Fibroblast of lung (primary cell): ENCODE measurements at regions not wholly inside any gene's neighbourhood (a gene's known extent, or its start where the extent isn't known, plus 50 kb on each side); places are given as distances from the start of the nearest gene placed in this dataset.
A peak's percentile ranks its signal among the peaks of the same experiment; 100 is the strongest.

Source experiments
- DNase-seq, 2 donors: peaks; one replicate each; pipeline versions ENCODE4 v3.0.0 to v3.0.0-alpha.2; 2010; ENCODE audit warnings: low read depth in 2 of 2
- H2AFZ ChIP-seq: 2 replicates; pipeline ENCODE4 v1.5.1; 2012; ENCODE audit warnings: low read length, control low read depth, inconsistent platforms
- H3K27ac ChIP-seq: 2 replicates; pipeline ENCODE4 v1.5.1; 2011; ENCODE audit warnings: low read length, control low read depth; ENCODE audit not compliant: insufficient read depth
- H3K27me3 ChIP-seq: 2 replicates; pipeline ENCODE4 v1.5.1; 2011; ENCODE audit warnings: mild to moderate bottlenecking, low read length; ENCODE audit not compliant: control insufficient read depth, insufficient read depth
- H3K36me3 ChIP-seq: 2 replicates; pipeline ENCODE4 v1.5.1; 2011; ENCODE audit warnings: low read length; ENCODE audit not compliant: control insufficient read depth, insufficient read depth
- H3K4me1 ChIP-seq: 2 replicates; pipeline ENCODE4 v1.5.1; 2011; ENCODE audit warnings: low read length; ENCODE audit not compliant: control insufficient read depth, insufficient read depth; ENCODE audit errors: extremely low read depth
- H3K4me2 ChIP-seq: 2 replicates; pipeline ENCODE4 v1.5.1; 2011; ENCODE audit warnings: low read length, control low read depth; ENCODE audit not compliant: insufficient read depth; ENCODE audit errors: extremely low read depth
- H3K4me3 ChIP-seq, 4 experiments: fragments of 200-600 bp in 1 of 4; sonication (generic) in 1 of 4; replicated peaks in 1 of 4; 2 replicates each; pipeline ENCODE4 v1.5.1; 2011 to 2016; ENCODE audit warnings: low read length in 4 of 4, low read depth in 3 of 4, mild to moderate bottlenecking in 3 of 4, control low read depth in 2 of 4, inconsistent platforms in 1 of 4, mixed read lengths in 1 of 4; ENCODE audit not compliant: insufficient read depth in 1 of 4; ENCODE audit errors: control extremely low read depth in 1 of 4
- H3K79me2 ChIP-seq: 2 replicates; pipeline ENCODE4 v1.5.1; 2012; ENCODE audit warnings: mild to moderate bottlenecking, low read length, inconsistent platforms; ENCODE audit not compliant: control insufficient read depth, insufficient read depth
- H3K9ac ChIP-seq: 2 replicates; pipeline ENCODE4 v1.5.1; 2011; ENCODE audit warnings: mild to moderate bottlenecking, low read length, control low read depth; ENCODE audit not compliant: insufficient read depth
- H3K9me3 ChIP-seq: 2 replicates; pipeline ENCODE4 v1.5.1; 2012; ENCODE audit warnings: low read depth, low read length; ENCODE audit not compliant: control insufficient read depth, insufficient read depth
- H4K20me1 ChIP-seq: 2 replicates; pipeline ENCODE4 v1.5.1; 2011; ENCODE audit warnings: low read length; ENCODE audit not compliant: control insufficient read depth, insufficient read depth; ENCODE audit errors: extremely low read depth
- CTCF ChIP-seq, 2 donors: IDR thresholded peaks in 1 of 2; conservative IDR thresholded peaks in 1 of 2; 1 replicate in 1 of 2; 2 replicates in 1 of 2; pipeline ENCODE4 v1.5.1; 2011 to 2012; ENCODE audit warnings: low read length in 2 of 2, control low read depth in 1 of 2, inconsistent platforms in 1 of 2, low read depth in 1 of 2, mild to moderate bottlenecking in 1 of 2
- EZH2 ChIP-seq: IDR thresholded peaks from 2 replicates; pipeline ENCODE4 v1.5.1; 2012; ENCODE audit warnings: low read length, control low read depth, mild to moderate bottlenecking; ENCODE audit errors: missing control alignments

GRCh38 chr17:12252462-12252861 lies 231.8 kb downstream of the MAP2K4 start:
- TF ChIP-seq CTCF (conservative IDR thresholded peaks at IDR 0.05 in 1 of 2, IDR thresholded peaks at IDR 0.05 in 1 of 2; ENCODE audit: low read depth in 1 of 2, low read length in 2 of 2) (no peak), EZH2 (no peak)
- peaks cover 2% of the 10 kb centered on the region for H3K27me3 ChIP-seq

GRCh38 chr17:12254460-12254859 lies 233.8 kb downstream of the MAP2K4 start:
- Histone ChIP-seq H3K4me2 (no peak overlapping the region), H3K27ac (no peak overlapping the region), H3K9ac (no peak overlapping the region), H3K36me3 (no peaks in the 10 kb centered on the region), H3K27me3 (peaks cover 2% of the 10 kb centered on the region), H2AFZ (no peak overlapping the region), H3K4me1 (no peaks in the 10 kb centered on the region), H3K4me3 (no peak overlapping the region), H4K20me1 (no peaks in the 10 kb centered on the region), H3K79me2 (no peaks in the 10 kb centered on the region), H3K9me3 (no peaks in the 10 kb centered on the region)
- TF ChIP-seq EZH2 (no peak), CTCF (conservative IDR thresholded peaks at IDR 0.05 in 1 of 2, IDR thresholded peaks at IDR 0.05 in 1 of 2; ENCODE audit: low read depth in 1 of 2, low read length in 2 of 2) (no peak)
- DNase-seq = no peak

More at GRCh38 chr17:12252462-12252861, 231.8 kb downstream of the MAP2K4 start:
- no peaks in the 10 kb centered on the region for H3K79me2 ChIP-seq
- H3K9ac ChIP-seq = no peak overlapping the region
- H3K4me3 ChIP-seq = no peak overlapping the region
- no peak overlapping the region for H3K27ac ChIP-seq
- no peaks in the 10 kb centered on the region for H4K20me1 ChIP-seq
- no peaks in the 10 kb centered on the region for H3K9me3 ChIP-seq
- H3K36me3 ChIP-seq = no peaks in the 10 kb centered on the region
- H3K4me1 ChIP-seq = no peaks in the 10 kb centered on the region
- H2AFZ ChIP-seq = no peak overlapping the region
- no peak overlapping the region for H3K4me2 ChIP-seq
- no peak for DNase-seq

- Histone ChIP-seq H3K4me1 (no peaks in the 10 kb centered on the region), H3K4me2 (no peak overlapping the region), H3K27me3 (peaks cover under 1% of the 10 kb centered on the region), H3K79me2 (no peaks in the 10 kb centered on the region), H3K27ac (no peak overlapping the region), H3K36me3 (no peaks in the 10 kb centered on the region), H3K9me3 (no peaks in the 10 kb centered on the region), H3K9ac (no peak overlapping the region), H4K20me1 (no peaks in the 10 kb centered on the region), H3K4me3 (no peak overlapping the region), H2AFZ (no peak overlapping the region)
- peak; percentile 48 to 77 for DNase-seq
- TF ChIP-seq CTCF (conservative IDR thresholded peaks at IDR 0.05 in 1 of 2, IDR thresholded peaks at IDR 0.05 in 1 of 2; ENCODE audit: low read depth in 1 of 2, low read length in 2 of 2) = peak; percentile 73 to 78
- TF ChIP-seq EZH2 = no peak
Observed at GRCh38 chr17:12256380-12256995, 235.8 kb downstream of the MAP2K4 start.
